ENCODE measurements at regions not wholly inside any gene's neighbourhood (a gene's known extent, or its start where the extent isn't known, plus 50 kb on each side); places are given as distances from the start of the nearest gene placed in this dataset.
"Not testable (repeated sequence)": the region's sequence is repeated elsewhere in the genome, so short reads cannot be mapped to it uniquely, and the experiment has no call there.

DNA sequence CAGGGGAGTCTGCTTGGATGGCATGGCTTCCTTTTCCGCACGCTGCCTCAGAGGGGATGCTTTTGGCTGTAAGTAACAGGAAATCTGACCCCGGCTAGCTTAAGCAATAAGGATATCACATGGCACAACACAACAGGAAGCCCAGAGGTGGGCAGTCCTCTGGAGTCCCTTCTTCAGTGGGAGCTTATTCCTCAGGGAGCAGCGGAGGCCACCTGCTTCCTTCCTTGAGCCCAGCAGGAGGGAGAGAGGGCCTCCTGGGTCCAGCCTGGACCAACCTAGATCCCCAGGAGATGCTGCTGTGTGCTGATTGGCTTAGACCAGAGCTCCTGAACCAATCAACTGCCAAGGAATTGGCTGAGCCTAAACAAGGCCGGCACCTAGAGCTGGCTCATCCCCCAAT, 66.3 kb downstream of the C9orf50 start:
- no peak overlapping the region for H3K4me3 Mint-ChIP-seq (ENCODE audit: unreplicated experiment)
- H3K27me3 Mint-ChIP-seq (ENCODE audit: insufficient read depth, unreplicated experiment) = no peaks in the 10 kb centered on the region
- CTCF ChIA-PET = interaction anchor here (0.5 to 0.9 kb wide), 2 partner anchors 37 to 171 kb away, joined by 4 read pairs; no protein-coding TSS in a partner anchor
- no peaks in the 10 kb centered on the region for H3K4me1 Mint-ChIP-seq (ENCODE audit: insufficient read depth, unreplicated experiment)
- DNase-seq (ENCODE audit: unreplicated experiment) = peak; percentile 24
- no peaks in the 10 kb centered on the region for H3K36me3 Mint-ChIP-seq (ENCODE audit: insufficient read depth, unreplicated experiment)
- intact Hi-C loops (cut with micrococcal nuclease) = no loop called here
- no peak overlapping the region for H3K27ac Mint-ChIP-seq (ENCODE audit: low read depth, unreplicated experiment)
- no peaks in the 10 kb centered on the region for H3K9me3 Mint-ChIP-seq (ENCODE audit: unreplicated experiment)
- no TSS peak for BruUV-seq (replicated peaks)
- TF ChIP-seq, protein P1, sequence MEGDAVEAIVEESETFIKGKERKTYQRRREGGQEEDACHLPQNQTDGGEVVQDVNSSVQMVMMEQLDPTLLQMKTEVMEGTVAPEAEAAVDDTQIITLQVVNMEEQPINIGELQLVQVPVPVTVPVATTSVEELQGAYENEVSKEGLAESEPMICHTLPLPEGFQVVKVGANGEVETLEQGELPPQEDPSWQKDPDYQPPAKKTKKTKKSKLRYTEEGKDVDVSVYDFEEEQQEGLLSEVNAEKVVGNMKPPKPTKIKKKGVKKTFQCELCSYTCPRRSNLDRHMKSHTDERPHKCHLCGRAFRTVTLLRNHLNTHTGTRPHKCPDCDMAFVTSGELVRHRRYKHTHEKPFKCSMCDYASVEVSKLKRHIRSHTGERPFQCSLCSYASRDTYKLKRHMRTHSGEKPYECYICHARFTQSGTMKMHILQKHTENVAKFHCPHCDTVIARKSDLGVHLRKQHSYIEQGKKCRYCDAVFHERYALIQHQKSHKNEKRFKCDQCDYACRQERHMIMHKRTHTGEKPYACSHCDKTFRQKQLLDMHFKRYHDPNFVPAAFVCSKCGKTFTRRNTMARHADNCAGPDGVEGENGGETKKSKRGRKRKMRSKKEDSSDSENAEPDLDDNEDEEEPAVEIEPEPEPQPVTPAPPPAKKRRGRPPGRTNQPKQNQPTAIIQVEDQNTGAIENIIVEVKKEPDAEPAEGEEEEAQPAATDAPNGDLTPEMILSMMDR (IDR thresholded peaks at IDR 0.05; ENCODE audit: unreplicated experiment) = no peak
- POLR2A ChIA-PET = no interaction called here

DNA sequence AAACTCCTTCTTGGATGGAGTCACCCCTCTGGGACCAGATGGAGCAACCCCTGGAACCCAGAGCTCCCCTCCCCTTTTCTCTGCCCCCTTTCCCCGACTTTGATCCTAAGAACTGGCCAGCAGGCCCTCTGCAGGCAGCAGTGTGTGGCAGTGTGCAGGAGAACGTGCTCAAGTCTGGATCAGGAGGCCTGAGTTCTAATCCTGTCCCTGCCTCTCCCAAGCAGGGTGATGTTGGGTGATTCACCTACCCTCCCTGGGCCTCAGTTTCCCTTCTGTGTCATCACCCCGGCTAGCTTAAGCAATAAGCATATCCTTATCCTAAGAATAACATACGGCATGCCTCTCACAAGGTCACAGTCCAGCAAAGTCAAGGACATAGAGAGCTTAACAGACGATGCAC, 67.6 kb downstream of the C9orf50 start:
- no peak overlapping the region for H3K27ac Mint-ChIP-seq (ENCODE audit: low read depth, unreplicated experiment)
- no peak overlapping the region for H3K4me3 Mint-ChIP-seq (ENCODE audit: unreplicated experiment)
- H3K4me1 Mint-ChIP-seq (ENCODE audit: insufficient read depth, unreplicated experiment) = peaks cover 5% of the 10 kb centered on the region
- H3K36me3 Mint-ChIP-seq (ENCODE audit: insufficient read depth, unreplicated experiment) = no peaks in the 10 kb centered on the region
- intact Hi-C loops (cut with micrococcal nuclease) = no loop called here
- DNase-seq (ENCODE audit: unreplicated experiment) = no peak
- TF ChIP-seq, protein P1 (IDR thresholded peaks at IDR 0.05; ENCODE audit: unreplicated experiment) = no peak
- POLR2A ChIA-PET = interaction anchor here (0.5 to 0.7 kb wide), 2 partner anchors 8 to 219 kb away, joined by 3 read pairs; no protein-coding TSS in a partner anchor
- BruUV-seq (replicated peaks) = no TSS peak
- H3K27me3 Mint-ChIP-seq (ENCODE audit: insufficient read depth, unreplicated experiment) = no peaks in the 10 kb centered on the region
- no peaks in the 10 kb centered on the region for H3K9me3 Mint-ChIP-seq (ENCODE audit: unreplicated experiment)
- CTCF ChIA-PET = no interaction called here

DNA sequence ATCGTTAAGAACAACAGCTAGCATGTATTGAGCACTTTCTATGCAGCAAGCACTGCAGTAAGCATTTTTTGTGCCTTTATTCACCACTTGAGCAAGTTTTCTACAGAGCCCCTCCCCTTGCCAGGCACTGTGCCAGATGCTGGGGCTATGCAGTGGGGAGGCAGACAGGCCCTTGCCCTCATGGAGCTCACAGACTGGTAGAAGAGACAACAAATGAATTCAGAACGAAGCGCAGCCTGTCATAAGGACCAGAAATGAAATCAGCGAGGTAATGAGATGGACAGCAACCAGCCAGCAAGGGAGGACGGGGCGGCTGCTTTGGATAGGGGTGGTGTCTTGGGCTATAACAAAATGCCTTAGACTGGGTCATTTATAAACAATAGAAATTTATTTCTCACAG, 68.8 kb downstream of the C9orf50 start:
- BruUV-seq (replicated peaks) = no TSS peak
- intact Hi-C loops (cut with micrococcal nuclease) = no loop called here
- peaks cover 5% of the 10 kb centered on the region for H3K4me1 Mint-ChIP-seq (ENCODE audit: insufficient read depth, unreplicated experiment)
- DNase-seq (ENCODE audit: unreplicated experiment) = no peak
- TF ChIP-seq, protein P1 (IDR thresholded peaks at IDR 0.05; ENCODE audit: unreplicated experiment) = no peak
- no peaks in the 10 kb centered on the region for H3K27me3 Mint-ChIP-seq (ENCODE audit: insufficient read depth, unreplicated experiment)
- H3K9me3 Mint-ChIP-seq (ENCODE audit: unreplicated experiment) = no peaks in the 10 kb centered on the region
- no peak overlapping the region for H3K4me3 Mint-ChIP-seq (ENCODE audit: unreplicated experiment)
- POLR2A ChIA-PET = no interaction called here
- no peaks in the 10 kb centered on the region for H3K36me3 Mint-ChIP-seq (ENCODE audit: insufficient read depth, unreplicated experiment)
- H3K27ac Mint-ChIP-seq (ENCODE audit: low read depth, unreplicated experiment) = no peak overlapping the region
- CTCF ChIA-PET = no interaction called here

DNA sequence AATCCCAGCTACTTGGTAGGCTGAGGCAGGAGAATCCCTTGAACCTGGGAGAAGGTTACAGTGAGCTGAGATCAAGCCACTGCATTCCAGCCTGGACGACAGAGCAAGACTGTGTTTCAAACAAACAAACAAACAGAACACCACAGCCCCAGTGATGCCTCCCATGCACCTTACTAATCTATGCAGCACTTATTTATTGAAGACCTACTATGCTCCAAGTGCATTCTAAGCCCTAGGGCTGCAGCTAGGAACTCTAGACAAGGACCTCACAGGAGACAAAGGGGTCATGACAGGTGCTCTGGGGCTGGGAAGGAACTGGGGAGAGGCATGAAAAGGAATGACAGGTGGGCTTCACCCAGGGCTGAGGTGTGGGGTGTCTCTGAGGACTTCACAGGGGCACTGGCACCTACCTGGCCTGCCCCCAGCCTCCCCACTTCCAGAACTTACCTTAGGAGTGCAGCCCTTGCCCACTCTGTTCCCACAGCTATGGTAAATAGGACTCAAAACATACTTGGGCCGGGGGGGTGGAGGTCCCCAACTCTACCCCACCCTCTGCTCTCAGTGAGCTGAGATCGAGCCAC, 69.4 kb downstream of the C9orf50 start:
- CTCF ChIA-PET = no interaction called here
- H3K4me3 Mint-ChIP-seq (ENCODE audit: unreplicated experiment) = no peak overlapping the region
- TF ChIP-seq, protein P1 (IDR thresholded peaks at IDR 0.05; ENCODE audit: unreplicated experiment) = no peak

DNA sequence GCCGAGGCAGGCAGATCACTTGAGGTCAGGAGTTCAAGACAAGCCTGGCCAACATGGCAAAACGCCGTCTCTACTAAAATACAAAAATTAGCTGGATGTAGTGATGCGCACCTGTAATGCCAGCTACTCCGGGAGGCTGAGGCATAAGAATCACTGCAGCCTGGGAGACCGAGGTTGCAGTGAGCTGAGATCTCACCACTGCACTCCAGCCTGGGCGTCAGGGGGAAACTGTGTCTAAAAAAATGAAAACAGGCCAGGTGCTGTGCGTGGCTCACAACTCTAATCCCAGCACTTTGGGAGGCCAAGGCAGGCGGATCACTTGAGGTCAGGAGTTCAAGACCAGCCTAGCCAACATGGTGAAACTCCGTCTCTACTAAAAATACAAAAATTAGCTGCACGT, 69.9 kb downstream of the C9orf50 start:
- Mint-ChIP-seq H3K27ac (ENCODE audit: low read depth, unreplicated experiment) (peak overlapping the region; percentile 59), H3K4me3 (ENCODE audit: unreplicated experiment) (peak overlapping the region; percentile 52)
- BruUV-seq (replicated peaks); H3K36me3 Mint-ChIP-seq (ENCODE audit: insufficient read depth, unreplicated experiment); H3K9me3 Mint-ChIP-seq (ENCODE audit: unreplicated experiment); DNase-seq (ENCODE audit: unreplicated experiment); H3K4me1 Mint-ChIP-seq (ENCODE audit: insufficient read depth, unreplicated experiment); H3K27me3 Mint-ChIP-seq (ENCODE audit: insufficient read depth, unreplicated experiment); intact Hi-C loops (cut with micrococcal nuclease); POLR2A ChIA-PET: not testable (repeated sequence)
- CTCF ChIA-PET = interaction anchor here (0.7 kb wide), 1 partner anchor 50 kb away, joined by 4 read pairs; no protein-coding TSS in a partner anchor

More for the DNA sequence above, 69.4 kb downstream of the C9orf50 start:
- Mint-ChIP-seq H3K27ac (ENCODE audit: low read depth, unreplicated experiment) (no peak overlapping the region), H3K9me3 (ENCODE audit: unreplicated experiment) (no peaks in the 10 kb centered on the region), H3K4me1 (ENCODE audit: insufficient read depth, unreplicated experiment) (peaks cover 5% of the 10 kb centered on the region), H3K27me3 (ENCODE audit: insufficient read depth, unreplicated experiment) (no peaks in the 10 kb centered on the region), H3K36me3 (ENCODE audit: insufficient read depth, unreplicated experiment) (no peaks in the 10 kb centered on the region)
- intact Hi-C loops (cut with micrococcal nuclease) = no loop called here
- no TSS peak for BruUV-seq (replicated peaks)
- POLR2A ChIA-PET = no interaction called here
- no peak for DNase-seq (ENCODE audit: unreplicated experiment)

Measured in MCF 10A (cell line).